ENCODE measurements at regions not wholly inside any gene's neighbourhood (a gene's known extent, or its start where the extent isn't known, plus 50 kb on each side); places are given as distances from the start of the nearest gene placed in this dataset.

GRCh38 chr13:61774903-61775302 is 359.3 kb upstream of the PCDH20 start:
- H3K18ac ChIP-seq (ENCODE audit: low read length) = no peak overlapping the region
- H3K27me3 ChIP-seq (ENCODE audit: insufficient read depth, low read length, poor library complexity) = no peaks in the 10 kb centered on the region
- H3K4me1 ChIP-seq (ENCODE audit: control insufficient read depth, low read depth, low read length) = no peaks in the 10 kb centered on the region
- no peaks in the 10 kb centered on the region for H3K79me2 ChIP-seq (ENCODE audit: control insufficient read depth, insufficient read depth, low read length)
- H3K36me3 ChIP-seq (ENCODE audit: control insufficient read depth, insufficient read depth, low read length) = no peaks in the 10 kb centered on the region
- no peak overlapping the region for H2AK5ac ChIP-seq (ENCODE audit: low read length)
- no peak overlapping the region for H3K56ac ChIP-seq (ENCODE audit: low read length)
- no peak overlapping the region for H3K4ac ChIP-seq (ENCODE audit: low read depth, low read length)
- no peak overlapping the region for H4K5ac ChIP-seq (ENCODE audit: low read length)
- no peak for DNase-seq
- H2BK15ac ChIP-seq (replicated peaks; ENCODE audit: low read depth) = no peak overlapping the region
- no peak overlapping the region for H3K4me2 ChIP-seq (ENCODE audit: low read length)
- H2BK5ac ChIP-seq (ENCODE audit: low read length) = no peak overlapping the region
- no peak overlapping the region for H2BK120ac ChIP-seq (ENCODE audit: low read depth, low read length)
- H4K8ac ChIP-seq (ENCODE audit: low read depth, low read length) = no peak overlapping the region
- no peak overlapping the region for H3K27ac ChIP-seq (ENCODE audit: low read depth, low read length)
- H3K79me1 ChIP-seq (ENCODE audit: low read length) = no peaks in the 10 kb centered on the region
- H3K23ac ChIP-seq (ENCODE audit: low read length) = no peak overlapping the region
- H3K9ac ChIP-seq (ENCODE audit: low read length) = no peak overlapping the region
- no peak overlapping the region for H3K4me3 ChIP-seq (ENCODE audit: low read length)

DNA sequence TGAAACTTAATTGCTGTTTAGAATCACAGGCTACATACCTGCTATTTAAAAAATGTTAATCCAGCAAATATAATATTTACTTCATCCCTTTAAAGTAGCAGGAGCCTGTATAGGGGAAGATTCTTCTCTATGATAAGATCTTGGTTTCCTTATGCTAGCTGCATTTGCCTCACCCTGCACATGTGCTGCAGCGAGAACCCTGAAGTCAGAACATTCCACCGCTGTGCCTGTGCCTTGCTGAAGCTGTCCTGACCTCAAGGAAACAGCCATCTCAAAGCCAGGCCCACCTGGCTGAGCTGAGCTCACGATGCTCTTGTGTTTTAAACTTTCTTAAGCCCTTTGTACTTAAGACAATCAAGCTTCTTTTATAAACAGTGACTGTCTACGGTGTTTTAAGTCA is 355.0 kb upstream of the PCDH20 start:
- Histone ChIP-seq H3K79me2 (ENCODE audit: control insufficient read depth, insufficient read depth, low read length) (no peaks in the 10 kb centered on the region), H3K4me1 (ENCODE audit: control insufficient read depth, low read depth, low read length) (no peaks in the 10 kb centered on the region), H3K36me3 (ENCODE audit: control insufficient read depth, insufficient read depth, low read length) (no peaks in the 10 kb centered on the region), H3K18ac (ENCODE audit: low read length) (no peak overlapping the region), H2AK5ac (ENCODE audit: low read length) (no peak overlapping the region), H3K27me3 (ENCODE audit: insufficient read depth, low read length, poor library complexity) (no peaks in the 10 kb centered on the region), H4K5ac (ENCODE audit: low read length) (no peak overlapping the region), H2BK5ac (ENCODE audit: low read length) (no peak overlapping the region), H3K4ac (ENCODE audit: low read depth, low read length) (no peak overlapping the region), H3K79me1 (ENCODE audit: low read length) (no peaks in the 10 kb centered on the region), H3K23ac (ENCODE audit: low read length) (no peak overlapping the region), H3K56ac (ENCODE audit: low read length) (no peak overlapping the region), H4K8ac (ENCODE audit: low read depth, low read length) (no peak overlapping the region), H3K4me3 (ENCODE audit: low read length) (no peak overlapping the region), H2BK120ac (ENCODE audit: low read depth, low read length) (no peak overlapping the region), H3K27ac (ENCODE audit: low read depth, low read length) (no peak overlapping the region), H2BK15ac (replicated peaks; ENCODE audit: low read depth) (no peak overlapping the region), H3K9ac (ENCODE audit: low read length) (no peak overlapping the region), H3K4me2 (ENCODE audit: low read length) (no peak overlapping the region)
- no CpG with 5 or more reads among the region's 4 CpGs for WGBS (ENCODE audit: extremely low coverage, insufficient coverage, low lambda C conversion rate)
- DNase-seq = no peak

DNA sequence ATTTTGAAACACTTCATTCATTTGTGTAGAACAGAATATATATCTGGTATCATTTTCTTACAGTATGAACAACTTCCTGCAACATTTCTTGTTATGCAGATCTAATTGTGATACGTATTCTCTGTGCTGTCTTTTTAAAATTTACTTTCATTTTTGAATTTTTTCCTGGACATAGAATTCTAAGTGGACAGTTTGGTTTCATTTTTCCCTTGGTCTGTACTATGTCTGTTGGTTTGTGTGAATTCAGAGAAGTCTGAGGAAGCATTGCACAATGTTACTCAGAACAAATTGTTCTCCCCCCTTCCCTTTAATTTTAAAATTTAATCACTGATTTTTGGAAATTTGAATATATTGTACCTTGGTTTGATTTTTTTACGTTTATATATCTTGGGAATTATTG is 352.5 kb upstream of the PCDH20 start:
- no peaks in the 10 kb centered on the region for H3K4me1 ChIP-seq (ENCODE audit: control insufficient read depth, low read depth, low read length)
- WGBS (ENCODE audit: extremely low coverage, insufficient coverage, low lambda C conversion rate) = no CpG with 5 or more reads among the region's 2 CpGs
- H3K4me3 ChIP-seq (ENCODE audit: low read length) = no peak overlapping the region
- no peak overlapping the region for H2AK5ac ChIP-seq (ENCODE audit: low read length)
- H3K36me3 ChIP-seq (ENCODE audit: control insufficient read depth, insufficient read depth, low read length) = no peaks in the 10 kb centered on the region
- no peak overlapping the region for H3K23ac ChIP-seq (ENCODE audit: low read length)
- no peak overlapping the region for H4K8ac ChIP-seq (ENCODE audit: low read depth, low read length)
- H3K18ac ChIP-seq (ENCODE audit: low read length) = no peak overlapping the region
- no peak overlapping the region for H3K56ac ChIP-seq (ENCODE audit: low read length)
- no peak overlapping the region for H2BK5ac ChIP-seq (ENCODE audit: low read length)
- H3K4ac ChIP-seq (ENCODE audit: low read depth, low read length) = no peak overlapping the region
- H3K4me2 ChIP-seq (ENCODE audit: low read length) = no peak overlapping the region
- DNase-seq = no peak
- H3K9ac ChIP-seq (ENCODE audit: low read length) = no peak overlapping the region
- no peaks in the 10 kb centered on the region for H3K79me1 ChIP-seq (ENCODE audit: low read length)
- no peaks in the 10 kb centered on the region for H3K27me3 ChIP-seq (ENCODE audit: insufficient read depth, low read length, poor library complexity)
- H3K79me2 ChIP-seq (ENCODE audit: control insufficient read depth, insufficient read depth, low read length) = no peaks in the 10 kb centered on the region
- no peak overlapping the region for H4K5ac ChIP-seq (ENCODE audit: low read length)
- H2BK15ac ChIP-seq (replicated peaks; ENCODE audit: low read depth) = no peak overlapping the region
- H3K27ac ChIP-seq (ENCODE audit: low read depth, low read length) = no peak overlapping the region
- no peak overlapping the region for H2BK120ac ChIP-seq (ENCODE audit: low read depth, low read length)

GRCh38 chr13:61766667-61767058 is 351.0 kb upstream of the PCDH20 start:
- Histone ChIP-seq H4K8ac (ENCODE audit: low read depth, low read length) (no peak overlapping the region), H3K79me2 (ENCODE audit: control insufficient read depth, insufficient read depth, low read length) (no peaks in the 10 kb centered on the region), H2BK5ac (ENCODE audit: low read length) (no peak overlapping the region), H2AK5ac (ENCODE audit: low read length) (no peak overlapping the region), H3K27ac (ENCODE audit: low read depth, low read length) (no peak overlapping the region), H3K4me2 (ENCODE audit: low read length) (no peak overlapping the region), H3K9ac (ENCODE audit: low read length) (no peak overlapping the region), H4K5ac (ENCODE audit: low read length) (no peak overlapping the region), H3K23ac (ENCODE audit: low read length) (no peak overlapping the region), H3K4me3 (ENCODE audit: low read length) (no peak overlapping the region), H2BK120ac (ENCODE audit: low read depth, low read length) (no peak overlapping the region), H3K27me3 (ENCODE audit: insufficient read depth, low read length, poor library complexity) (no peaks in the 10 kb centered on the region), H2BK15ac (replicated peaks; ENCODE audit: low read depth) (no peak overlapping the region), H3K36me3 (ENCODE audit: control insufficient read depth, insufficient read depth, low read length) (no peaks in the 10 kb centered on the region), H3K18ac (ENCODE audit: low read length) (no peak overlapping the region), H3K56ac (ENCODE audit: low read length) (no peak overlapping the region), H3K4ac (ENCODE audit: low read depth, low read length) (no peak overlapping the region), H3K79me1 (ENCODE audit: low read length) (no peaks in the 10 kb centered on the region), H3K4me1 (ENCODE audit: control insufficient read depth, low read depth, low read length) (no peaks in the 10 kb centered on the region)
- no CpG with 5 or more reads among the region's 11 CpGs for WGBS (ENCODE audit: extremely low coverage, insufficient coverage, low lambda C conversion rate)
- DNase-seq = no peak

- Histone ChIP-seq H4K8ac (ENCODE audit: low read depth, low read length) (no peak overlapping the region), H3K23ac (ENCODE audit: low read length) (no peak overlapping the region), H3K4me2 (ENCODE audit: low read length) (no peak overlapping the region), H2BK120ac (ENCODE audit: low read depth, low read length) (no peak overlapping the region), H2BK15ac (replicated peaks; ENCODE audit: low read depth) (no peak overlapping the region), H3K4me1 (ENCODE audit: control insufficient read depth, low read depth, low read length) (no peaks in the 10 kb centered on the region), H4K5ac (ENCODE audit: low read length) (no peak overlapping the region), H3K9ac (ENCODE audit: low read length) (no peak overlapping the region), H3K4me3 (ENCODE audit: low read length) (no peak overlapping the region), H3K4ac (ENCODE audit: low read depth, low read length) (no peak overlapping the region), H3K27me3 (ENCODE audit: insufficient read depth, low read length, poor library complexity) (no peaks in the 10 kb centered on the region), H3K79me1 (ENCODE audit: low read length) (no peaks in the 10 kb centered on the region), H3K27ac (ENCODE audit: low read depth, low read length) (no peak overlapping the region), H2BK5ac (ENCODE audit: low read length) (no peak overlapping the region), H3K79me2 (ENCODE audit: control insufficient read depth, insufficient read depth, low read length) (no peaks in the 10 kb centered on the region), H3K36me3 (ENCODE audit: control insufficient read depth, insufficient read depth, low read length) (no peaks in the 10 kb centered on the region), H3K56ac (ENCODE audit: low read length) (no peak overlapping the region), H2AK5ac (ENCODE audit: low read length) (no peak overlapping the region), H3K18ac (ENCODE audit: low read length) (no peak overlapping the region)
- DNase-seq = no peak
- WGBS (ENCODE audit: extremely low coverage, insufficient coverage, low lambda C conversion rate) = no CpG with 5 or more reads among the region's 14 CpGs
These were observed 350.5 kb upstream of the PCDH20 start for GRCh38 chr13:61765940-61766666.

DNA sequence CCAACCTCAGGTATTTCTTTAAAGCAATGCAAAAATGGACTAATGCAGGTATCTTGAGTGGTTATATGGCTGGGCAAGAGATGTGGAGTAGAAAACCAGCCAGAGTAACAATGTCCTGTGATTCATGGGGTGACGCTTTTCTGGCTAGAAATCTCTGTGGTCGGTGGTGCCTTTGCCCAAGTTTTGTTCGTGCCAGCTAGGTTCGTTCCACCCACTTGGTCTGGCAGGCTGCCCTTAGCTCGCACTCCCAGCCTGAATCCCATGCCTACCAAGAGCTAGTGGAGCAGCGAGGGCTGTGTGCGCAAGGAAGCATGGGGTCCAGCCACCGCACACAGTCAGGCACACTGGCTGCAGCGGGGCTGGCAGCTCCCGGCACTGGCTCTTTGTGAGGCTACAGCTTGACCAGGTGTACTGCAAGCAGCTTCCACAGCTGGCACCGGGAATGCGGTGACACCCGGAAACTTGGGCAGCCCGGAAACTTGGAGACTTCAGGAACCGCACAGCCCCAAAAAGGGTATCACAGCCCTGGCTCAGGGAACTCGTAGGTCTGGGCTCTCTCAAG is 349.6 kb upstream of the PCDH20 start:
- Histone ChIP-seq H3K56ac (ENCODE audit: low read length) (no peak overlapping the region), H3K23ac (ENCODE audit: low read length) (no peak overlapping the region), H3K4me1 (ENCODE audit: control insufficient read depth, low read depth, low read length) (no peaks in the 10 kb centered on the region), H2BK15ac (replicated peaks; ENCODE audit: low read depth) (no peak overlapping the region), H3K79me1 (ENCODE audit: low read length) (no peaks in the 10 kb centered on the region), H4K8ac (ENCODE audit: low read depth, low read length) (no peak overlapping the region), H2BK5ac (ENCODE audit: low read length) (no peak overlapping the region), H4K5ac (ENCODE audit: low read length) (no peak overlapping the region), H2AK5ac (ENCODE audit: low read length) (no peak overlapping the region), H3K27ac (ENCODE audit: low read depth, low read length) (no peak overlapping the region), H3K4ac (ENCODE audit: low read depth, low read length) (no peak overlapping the region), H3K36me3 (ENCODE audit: control insufficient read depth, insufficient read depth, low read length) (no peaks in the 10 kb centered on the region), H3K9ac (ENCODE audit: low read length) (no peak overlapping the region), H3K4me2 (ENCODE audit: low read length) (no peak overlapping the region), H3K27me3 (ENCODE audit: insufficient read depth, low read length, poor library complexity) (no peaks in the 10 kb centered on the region), H2BK120ac (ENCODE audit: low read depth, low read length) (no peak overlapping the region), H3K4me3 (ENCODE audit: low read length) (no peak overlapping the region), H3K79me2 (ENCODE audit: control insufficient read depth, insufficient read depth, low read length) (no peaks in the 10 kb centered on the region), H3K18ac (ENCODE audit: low read length) (no peak overlapping the region)
- no peak for DNase-seq
- no CpG with 5 or more reads among the region's 16 CpGs for WGBS (ENCODE audit: extremely low coverage, insufficient coverage, low lambda C conversion rate)
